OCI-LY3 (cell line): ENCODE measurements at regions not wholly inside any gene's neighbourhood (a gene's known extent, or its start where the extent isn't known, plus 50 kb on each side); places are given as distances from the start of the nearest gene placed in this dataset.

Source experiments
- EZH2phosphoT487 ChIP-seq: fragments of 200-600 bp; shearing (Covaris generic); IDR thresholded peaks from 2 replicates; pipeline ENCODE4 v1.6.1; 2018; ENCODE audit warnings: antibody characterized with exemption, mixed run types, low read depth
- TF ChIP-seq, protein P1 (sequence below): fragments of 200-600, 300-600 bp; sonication (generic); IDR thresholded peaks from 2 replicates; pipeline ENCODE4 v1.5.1; 2014; ENCODE audit warnings: antibody characterized with exemption, low read length, low read depth

GRCh38 chr1:184291701-184292100 lies 95.1 kb upstream of the C1orf21 start:
- TF ChIP-seq, protein P1, sequence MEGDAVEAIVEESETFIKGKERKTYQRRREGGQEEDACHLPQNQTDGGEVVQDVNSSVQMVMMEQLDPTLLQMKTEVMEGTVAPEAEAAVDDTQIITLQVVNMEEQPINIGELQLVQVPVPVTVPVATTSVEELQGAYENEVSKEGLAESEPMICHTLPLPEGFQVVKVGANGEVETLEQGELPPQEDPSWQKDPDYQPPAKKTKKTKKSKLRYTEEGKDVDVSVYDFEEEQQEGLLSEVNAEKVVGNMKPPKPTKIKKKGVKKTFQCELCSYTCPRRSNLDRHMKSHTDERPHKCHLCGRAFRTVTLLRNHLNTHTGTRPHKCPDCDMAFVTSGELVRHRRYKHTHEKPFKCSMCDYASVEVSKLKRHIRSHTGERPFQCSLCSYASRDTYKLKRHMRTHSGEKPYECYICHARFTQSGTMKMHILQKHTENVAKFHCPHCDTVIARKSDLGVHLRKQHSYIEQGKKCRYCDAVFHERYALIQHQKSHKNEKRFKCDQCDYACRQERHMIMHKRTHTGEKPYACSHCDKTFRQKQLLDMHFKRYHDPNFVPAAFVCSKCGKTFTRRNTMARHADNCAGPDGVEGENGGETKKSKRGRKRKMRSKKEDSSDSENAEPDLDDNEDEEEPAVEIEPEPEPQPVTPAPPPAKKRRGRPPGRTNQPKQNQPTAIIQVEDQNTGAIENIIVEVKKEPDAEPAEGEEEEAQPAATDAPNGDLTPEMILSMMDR: no peak
- no peak for TF ChIP-seq EZH2phosphoT487
